IPS-15b (cell line): ENCODE measurements at regions not wholly inside any gene's neighbourhood (a gene's known extent, or its start where the extent isn't known, plus 50 kb on each side); places are given as distances from the start of the nearest gene placed in this dataset.

Experiments used
- H3K27me3 ChIP-seq: one replicate; pipeline ENCODE4 v1.6.1; 2013; ENCODE audit warnings: low read length; ENCODE audit not compliant: control insufficient read depth, insufficient read depth
- H3K36me3 ChIP-seq: one replicate; pipeline ENCODE4 v1.6.1; 2013; ENCODE audit warnings: low read length; ENCODE audit not compliant: control insufficient read depth, insufficient read depth
- H3K4me1 ChIP-seq: one replicate; pipeline ENCODE4 v1.6.1; 2013; ENCODE audit warnings: mild to moderate bottlenecking, low read length; ENCODE audit not compliant: control insufficient read depth, insufficient read depth
- H3K4me3 ChIP-seq: one replicate; pipeline ENCODE4 v1.5.1; 2013; ENCODE audit warnings: low read depth, low read length
- H3K9ac ChIP-seq: one replicate; pipeline ENCODE4 v1.6.1; 2013; ENCODE audit warnings: low read depth, mild to moderate bottlenecking, low read length
- H3K9me3 ChIP-seq: one replicate; pipeline ENCODE4 v1.6.1; 2013; ENCODE audit warnings: mild to moderate bottlenecking, low read length; ENCODE audit not compliant: control insufficient read depth, insufficient read depth

DNA sequence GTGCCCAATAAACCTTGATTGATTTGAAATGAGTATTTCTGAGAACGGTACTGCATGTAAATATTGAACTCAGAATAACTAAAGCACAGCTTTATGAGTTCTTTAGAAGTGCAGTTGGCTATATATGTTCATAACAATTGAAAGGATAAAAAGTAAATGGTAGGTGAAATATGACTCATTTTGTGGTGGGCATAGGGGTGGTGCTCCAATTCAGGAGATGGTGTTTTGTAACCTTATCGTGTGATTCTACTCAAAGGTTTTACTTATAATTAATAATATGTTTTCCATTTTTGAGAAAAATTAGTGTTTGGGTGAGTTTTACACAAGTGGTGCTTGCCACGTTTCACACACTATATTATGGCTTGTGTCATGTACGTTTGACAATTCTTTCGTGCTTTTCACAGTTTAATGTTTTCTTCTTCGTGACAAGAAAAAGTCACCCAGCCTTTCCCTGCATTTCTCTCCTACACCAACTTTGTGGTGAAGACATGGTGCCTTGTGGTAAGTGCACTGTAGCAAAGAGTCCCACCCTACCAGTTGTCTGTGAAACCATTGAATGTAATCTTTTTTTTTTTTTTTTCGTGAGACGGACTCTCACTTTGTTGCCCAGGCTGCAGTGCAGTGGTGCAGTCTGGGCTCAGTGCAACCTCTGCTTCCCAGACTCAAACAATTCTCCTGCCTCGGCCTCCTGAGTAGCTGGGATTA, 492.5 kb upstream of the SGCD start:
- H3K27me3 ChIP-seq: no peaks in the 10 kb centered on the region
- H3K9ac ChIP-seq: no peak overlapping the region
- no peaks in the 10 kb centered on the region for H3K9me3 ChIP-seq
- no peak overlapping the region for H3K4me3 ChIP-seq
- no peaks in the 10 kb centered on the region for H3K36me3 ChIP-seq
- no peaks in the 10 kb centered on the region for H3K4me1 ChIP-seq

DNA sequence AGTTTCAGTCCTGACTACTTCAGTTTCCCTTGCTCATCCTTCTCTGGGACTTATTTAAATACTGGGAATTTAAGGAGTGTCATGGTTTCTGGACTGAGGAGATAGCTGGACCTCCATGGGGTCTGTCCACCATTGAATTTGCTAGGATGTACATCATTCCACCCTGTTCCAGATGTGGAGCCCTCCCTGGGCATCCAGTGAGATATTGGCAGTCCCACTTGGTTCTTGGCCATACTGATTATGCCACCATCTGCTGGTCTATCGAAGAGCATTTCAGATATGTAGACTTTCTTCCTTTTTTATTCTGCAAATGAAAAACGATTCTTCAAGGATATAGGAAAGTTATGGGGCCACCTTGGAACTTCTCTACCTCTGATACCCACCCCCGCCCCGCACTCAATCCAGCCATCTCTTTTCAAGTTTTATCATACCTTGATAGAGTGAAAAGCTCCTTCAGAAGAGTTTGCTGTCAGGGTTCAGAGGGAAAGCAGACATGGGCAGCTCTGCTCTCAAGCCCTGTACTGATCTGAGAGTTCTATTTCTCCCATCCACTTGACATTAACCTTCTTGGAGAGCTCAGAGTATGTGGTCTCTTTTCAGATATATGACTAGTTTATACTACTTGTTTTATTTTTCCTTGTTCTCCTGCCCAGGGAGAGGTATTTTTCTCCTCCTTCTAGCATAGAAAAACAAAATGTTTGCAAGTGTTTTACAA, 490.7 kb upstream of the SGCD start:
- no peaks in the 10 kb centered on the region for H3K27me3 ChIP-seq
- no peaks in the 10 kb centered on the region for H3K36me3 ChIP-seq
- no peak overlapping the region for H3K4me3 ChIP-seq
- no peaks in the 10 kb centered on the region for H3K9me3 ChIP-seq
- H3K9ac ChIP-seq: no peak overlapping the region
- no peaks in the 10 kb centered on the region for H3K4me1 ChIP-seq

GRCh38 chr5:155838394-155838793, 488.6 kb upstream of the SGCD start:
- H3K9ac ChIP-seq: no peak overlapping the region

GRCh38 chr5:155839251-155840037, 487.5 kb upstream of the SGCD start:
- Histone ChIP-seq H3K27me3 (no peaks in the 10 kb centered on the region), H3K9me3 (no peaks in the 10 kb centered on the region), H3K9ac (no peak overlapping the region), H3K4me3 (no peak overlapping the region), H3K36me3 (no peaks in the 10 kb centered on the region), H3K4me1 (no peaks in the 10 kb centered on the region)

More at GRCh38 chr5:155838394-155838793, 488.6 kb upstream of the SGCD start:
- Histone ChIP-seq H3K36me3 (no peaks in the 10 kb centered on the region), H3K9me3 (no peaks in the 10 kb centered on the region), H3K4me1 (no peaks in the 10 kb centered on the region), H3K4me3 (no peak overlapping the region), H3K27me3 (no peaks in the 10 kb centered on the region)

GRCh38 chr5:155844542-155844941, 482.4 kb upstream of the SGCD start:
- H3K9ac ChIP-seq: no peak overlapping the region
- H3K27me3 ChIP-seq: no peaks in the 10 kb centered on the region
- no peak overlapping the region for H3K4me3 ChIP-seq
- H3K36me3 ChIP-seq: no peaks in the 10 kb centered on the region
- no peaks in the 10 kb centered on the region for H3K9me3 ChIP-seq
- H3K4me1 ChIP-seq: no peaks in the 10 kb centered on the region

GRCh38 chr5:155850370-155850769, 476.6 kb upstream of the SGCD start:
- no peaks in the 10 kb centered on the region for H3K36me3 ChIP-seq
- H3K4me1 ChIP-seq: no peaks in the 10 kb centered on the region
- no peak overlapping the region for H3K9ac ChIP-seq
- no peaks in the 10 kb centered on the region for H3K9me3 ChIP-seq
- no peak overlapping the region for H3K4me3 ChIP-seq
- H3K27me3 ChIP-seq: no peaks in the 10 kb centered on the region

GRCh38 chr5:155866971-155867370, 460.0 kb upstream of the SGCD start:
- no peak overlapping the region for H3K4me3 ChIP-seq
- H3K36me3 ChIP-seq: no peaks in the 10 kb centered on the region
- no peaks in the 10 kb centered on the region for H3K9me3 ChIP-seq
- no peak overlapping the region for H3K9ac ChIP-seq
- H3K27me3 ChIP-seq: no peaks in the 10 kb centered on the region
- H3K4me1 ChIP-seq: no peaks in the 10 kb centered on the region

DNA sequence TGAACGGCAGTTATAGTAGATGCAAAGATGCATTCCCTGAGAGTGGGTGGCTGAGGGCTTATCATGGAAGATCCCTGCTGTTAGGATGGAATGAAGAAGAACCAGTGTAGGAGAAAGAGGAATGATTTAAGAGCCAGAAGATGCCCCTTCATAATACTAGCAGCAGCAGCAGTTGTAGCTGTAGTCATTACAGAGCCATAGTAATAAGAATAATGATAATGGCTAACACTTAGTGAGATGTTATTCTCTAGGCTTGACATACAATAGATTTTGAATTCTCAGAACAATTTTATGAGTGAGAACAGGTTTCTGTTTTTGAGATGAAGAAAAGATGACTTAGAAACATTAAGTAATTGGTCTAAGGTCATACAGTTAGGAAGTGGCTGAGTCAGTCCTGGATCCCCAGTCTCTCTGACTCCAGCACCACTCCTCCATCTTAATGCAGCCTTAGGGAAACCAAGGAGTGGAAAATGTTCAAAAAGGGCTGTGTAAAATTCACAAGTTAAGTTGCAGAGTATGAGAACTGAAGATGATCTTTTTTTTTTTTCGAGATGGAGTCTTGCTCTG, 459.4 kb upstream of the SGCD start:
- Histone ChIP-seq H3K36me3 (no peaks in the 10 kb centered on the region), H3K4me1 (no peaks in the 10 kb centered on the region), H3K4me3 (no peak overlapping the region), H3K9ac (no peak overlapping the region), H3K9me3 (no peaks in the 10 kb centered on the region), H3K27me3 (no peaks in the 10 kb centered on the region)

DNA sequence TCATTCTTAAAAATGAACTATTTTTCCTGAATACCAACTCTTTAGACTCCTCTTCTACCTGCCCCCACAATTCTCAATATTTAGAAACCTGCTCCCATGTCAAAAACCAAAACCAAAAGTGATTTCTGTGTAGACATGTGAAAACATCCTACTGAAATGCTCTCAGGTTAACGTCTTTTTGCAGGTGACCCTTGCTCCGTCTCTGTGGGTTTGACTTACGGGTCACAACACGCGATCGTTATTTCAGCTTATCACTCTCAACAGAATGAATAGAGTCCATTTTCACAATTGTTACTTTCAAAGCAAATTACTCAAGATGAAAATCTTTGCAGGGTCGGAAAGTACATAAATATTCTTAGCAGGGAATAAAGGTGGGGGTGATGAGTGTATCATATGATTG, 456.3 kb upstream of the SGCD start:
- Histone ChIP-seq H3K4me3 (no peak overlapping the region), H3K36me3 (no peaks in the 10 kb centered on the region), H3K9ac (no peak overlapping the region), H3K27me3 (no peaks in the 10 kb centered on the region), H3K9me3 (no peaks in the 10 kb centered on the region), H3K4me1 (no peaks in the 10 kb centered on the region)

DNA sequence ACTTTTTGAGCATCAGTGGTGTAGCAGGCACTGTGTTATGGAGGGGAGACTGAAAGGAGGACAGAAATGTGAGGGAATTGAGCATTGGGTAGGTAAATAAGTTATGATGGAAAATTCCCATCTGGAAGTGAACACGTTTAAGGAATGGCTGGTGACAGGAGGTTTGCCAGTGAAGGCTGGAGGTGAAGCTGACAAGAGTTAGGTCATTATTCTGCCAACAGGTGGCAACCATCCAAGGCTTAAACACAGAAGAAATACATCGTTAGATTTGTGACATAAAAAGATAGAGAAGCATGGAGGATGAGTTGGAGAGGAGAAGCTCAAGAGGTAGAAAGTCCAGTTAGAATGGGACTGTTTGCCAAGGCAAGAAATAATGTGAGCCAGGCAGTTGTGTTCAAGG, 455.3 kb upstream of the SGCD start:
- no peaks in the 10 kb centered on the region for H3K9me3 ChIP-seq
- H3K9ac ChIP-seq: no peak overlapping the region
- H3K4me3 ChIP-seq: no peak overlapping the region
- no peaks in the 10 kb centered on the region for H3K36me3 ChIP-seq
- H3K27me3 ChIP-seq: no peaks in the 10 kb centered on the region
- no peaks in the 10 kb centered on the region for H3K4me1 ChIP-seq

- no peaks in the 10 kb centered on the region for H3K27me3 ChIP-seq
- no peaks in the 10 kb centered on the region for H3K9me3 ChIP-seq
- H3K4me1 ChIP-seq: no peaks in the 10 kb centered on the region
- no peak overlapping the region for H3K4me3 ChIP-seq
- H3K36me3 ChIP-seq: no peaks in the 10 kb centered on the region
- no peak overlapping the region for H3K9ac ChIP-seq
Observed at GRCh38 chr5:155872629-155873220, 454.2 kb upstream of the SGCD start.
